Activated B cell treated with CpG ODN at 0.5 μM for 24 hours (primary cell): ENCODE measurements at regions not wholly inside any gene's neighbourhood (a gene's known extent, or its start where the extent isn't known, plus 50 kb on each side); places are given as distances from the start of the nearest gene placed in this dataset.

Experiments used
- ATAC-seq: fragments of 200-7000 bp; cut with Tn5 transposase; one replicate; pipeline ENCODE4 v1.10.0; 2021; ENCODE audit warnings: low read depth, mild to moderate bottlenecking, moderate library complexity
- CTCF ChIA-PET: fragments of 350-600 bp; sonication (Branson Sonifier 250); formaldehyde crosslinking; loops from one replicate; lab custom pipeline; 2021; ENCODE audit warnings: antibody characterized with exemption; lab: Charles Lee
- POLR2A ChIA-PET: fragments of 350-600 bp; sonication (Branson Sonifier 250); formaldehyde crosslinking; loops from one replicate; lab custom pipeline; 2021; ENCODE audit warnings: antibody characterized with exemption; lab: Charles Lee
- DNase-seq: peaks from one replicate; pipeline ENCODE4 v3.0.0; 2022
- H3K27ac Mint-ChIP-seq: one replicate; pipeline ENCODE4 v1.8.0; 2020; ENCODE audit warnings: mixed read lengths
- H3K27me3 Mint-ChIP-seq: one replicate; pipeline ENCODE4 v1.8.0; 2021; ENCODE audit warnings: mixed read lengths
- H3K36me3 Mint-ChIP-seq: one replicate; pipeline ENCODE4 v1.8.0; 2021; ENCODE audit warnings: low read depth, mixed read lengths
- H3K4me1 Mint-ChIP-seq: one replicate; pipeline ENCODE4 v1.8.0; 2021; ENCODE audit warnings: mixed read lengths
- H3K4me3 Mint-ChIP-seq: one replicate; pipeline ENCODE4 v1.8.0; 2020; ENCODE audit warnings: mild to moderate bottlenecking, mixed read lengths
- H3K9me3 Mint-ChIP-seq: one replicate; pipeline ENCODE4 v1.8.0; 2020; ENCODE audit warnings: mixed read lengths
- intact Hi-C: fragments of 100-400 bp; cut with micrococcal nuclease; formaldehyde crosslinking; loops from one replicate; pipeline ENCODE4 v1.15.1; 2024
- TF ChIP-seq, protein P1 (sequence below): fragments of 200-600 bp; IDR thresholded peaks from one replicate; pipeline ENCODE4 v1.8.0; 2022; ENCODE audit warnings: antibody characterized with exemption, mild to moderate bottlenecking

DNA sequence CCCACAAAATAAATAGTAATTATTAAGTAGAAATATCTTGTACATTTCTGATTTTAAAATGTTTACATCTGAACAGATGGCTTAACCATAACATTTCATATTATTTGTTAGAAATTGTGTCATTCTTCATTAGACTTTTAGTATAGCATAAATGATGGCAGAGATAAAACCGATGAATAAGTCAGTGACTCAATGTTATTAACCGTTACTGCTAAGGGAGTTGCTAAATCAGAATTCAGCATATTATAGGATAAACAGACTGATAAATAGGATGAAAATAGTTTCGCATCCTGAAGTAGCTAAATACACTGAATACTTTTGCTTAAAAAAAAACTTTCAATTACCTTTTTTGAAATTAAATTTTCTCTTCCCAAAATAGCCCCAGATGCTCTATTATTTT is 610.6 kb upstream of the ZP4 start:
- no peak for DNase-seq
- ATAC-seq: no peak
- Mint-ChIP-seq H3K27me3 (no peaks in the 10 kb centered on the region), H3K27ac (no peak overlapping the region), H3K36me3 (no peaks in the 10 kb centered on the region), H3K4me3 (no peak overlapping the region), H3K9me3 (peaks cover 11% of the 10 kb centered on the region), H3K4me1 (no peaks in the 10 kb centered on the region)
- intact Hi-C loops: no loop called here
- CTCF ChIA-PET: interaction anchor here (0.9 kb wide), 1 partner anchor 50 kb away, joined by 3 read pairs; no protein-coding TSS in a partner anchor
- POLR2A ChIA-PET: no interaction called here
- TF ChIP-seq, protein P1, sequence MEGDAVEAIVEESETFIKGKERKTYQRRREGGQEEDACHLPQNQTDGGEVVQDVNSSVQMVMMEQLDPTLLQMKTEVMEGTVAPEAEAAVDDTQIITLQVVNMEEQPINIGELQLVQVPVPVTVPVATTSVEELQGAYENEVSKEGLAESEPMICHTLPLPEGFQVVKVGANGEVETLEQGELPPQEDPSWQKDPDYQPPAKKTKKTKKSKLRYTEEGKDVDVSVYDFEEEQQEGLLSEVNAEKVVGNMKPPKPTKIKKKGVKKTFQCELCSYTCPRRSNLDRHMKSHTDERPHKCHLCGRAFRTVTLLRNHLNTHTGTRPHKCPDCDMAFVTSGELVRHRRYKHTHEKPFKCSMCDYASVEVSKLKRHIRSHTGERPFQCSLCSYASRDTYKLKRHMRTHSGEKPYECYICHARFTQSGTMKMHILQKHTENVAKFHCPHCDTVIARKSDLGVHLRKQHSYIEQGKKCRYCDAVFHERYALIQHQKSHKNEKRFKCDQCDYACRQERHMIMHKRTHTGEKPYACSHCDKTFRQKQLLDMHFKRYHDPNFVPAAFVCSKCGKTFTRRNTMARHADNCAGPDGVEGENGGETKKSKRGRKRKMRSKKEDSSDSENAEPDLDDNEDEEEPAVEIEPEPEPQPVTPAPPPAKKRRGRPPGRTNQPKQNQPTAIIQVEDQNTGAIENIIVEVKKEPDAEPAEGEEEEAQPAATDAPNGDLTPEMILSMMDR: no peak

DNA sequence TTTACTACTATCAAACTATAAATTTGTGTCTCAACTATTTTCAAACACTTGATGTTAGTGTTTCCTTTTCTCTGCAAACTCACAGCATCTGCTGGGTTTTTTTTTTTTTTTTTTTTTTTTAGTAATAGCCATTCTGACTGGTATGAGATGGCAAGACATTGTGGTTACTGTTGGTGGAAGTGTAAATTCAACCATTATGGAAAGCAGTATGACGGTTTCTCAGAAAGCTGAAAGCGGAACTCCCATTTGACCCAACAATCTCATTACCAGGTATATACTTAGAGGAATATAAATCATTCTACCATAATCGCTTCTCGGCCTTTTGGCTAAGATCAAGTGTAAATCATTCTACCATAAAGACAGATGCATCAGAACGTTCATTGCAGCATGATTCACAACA is 608.3 kb upstream of the ZP4 start:
- ChIA-PET POLR2A (no interaction called here), CTCF (no interaction called here)
- H3K36me3 Mint-ChIP-seq: no peaks in the 10 kb centered on the region
- H3K27ac Mint-ChIP-seq: no peak overlapping the region
- peaks cover 11% of the 10 kb centered on the region for H3K9me3 Mint-ChIP-seq
- ATAC-seq: no peak
- no peaks in the 10 kb centered on the region for H3K4me1 Mint-ChIP-seq
- intact Hi-C loops: no loop called here
- no peaks in the 10 kb centered on the region for H3K27me3 Mint-ChIP-seq
- TF ChIP-seq, protein P1: no peak
- H3K4me3 Mint-ChIP-seq: no peak overlapping the region
- DNase-seq: no peak

DNA sequence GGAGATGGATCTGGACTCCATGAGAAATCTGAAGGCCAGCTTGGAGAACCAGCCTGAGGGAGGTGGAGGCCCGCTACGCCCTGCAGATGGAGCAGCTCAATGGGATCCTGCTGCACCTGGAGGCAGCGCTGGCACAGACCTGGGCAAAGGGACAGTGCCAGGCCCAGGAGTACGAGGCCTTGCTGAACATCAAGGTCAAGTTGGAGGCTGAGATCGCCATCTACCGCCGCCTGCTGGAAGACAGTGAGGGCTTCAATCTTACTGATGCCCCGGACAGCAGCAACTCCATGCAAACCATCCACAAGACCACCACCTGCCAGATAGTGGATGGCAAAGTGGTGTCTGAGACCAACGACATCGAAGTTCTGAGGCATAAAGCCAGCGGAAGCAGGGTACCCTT is 601.5 kb upstream of the ZP4 start:
- H3K4me3 Mint-ChIP-seq: no peak overlapping the region
- no peak for ATAC-seq
- DNase-seq: no peak
- ChIA-PET CTCF (no interaction called here), POLR2A (no interaction called here)
- H3K9me3 Mint-ChIP-seq: peaks cover 2% of the 10 kb centered on the region
- TF ChIP-seq, protein P1: no peak
- H3K4me1 Mint-ChIP-seq: no peaks in the 10 kb centered on the region
- H3K27me3 Mint-ChIP-seq: no peaks in the 10 kb centered on the region
- no peak overlapping the region for H3K27ac Mint-ChIP-seq
- no peaks in the 10 kb centered on the region for H3K36me3 Mint-ChIP-seq
- intact Hi-C loops: no loop called here

DNA sequence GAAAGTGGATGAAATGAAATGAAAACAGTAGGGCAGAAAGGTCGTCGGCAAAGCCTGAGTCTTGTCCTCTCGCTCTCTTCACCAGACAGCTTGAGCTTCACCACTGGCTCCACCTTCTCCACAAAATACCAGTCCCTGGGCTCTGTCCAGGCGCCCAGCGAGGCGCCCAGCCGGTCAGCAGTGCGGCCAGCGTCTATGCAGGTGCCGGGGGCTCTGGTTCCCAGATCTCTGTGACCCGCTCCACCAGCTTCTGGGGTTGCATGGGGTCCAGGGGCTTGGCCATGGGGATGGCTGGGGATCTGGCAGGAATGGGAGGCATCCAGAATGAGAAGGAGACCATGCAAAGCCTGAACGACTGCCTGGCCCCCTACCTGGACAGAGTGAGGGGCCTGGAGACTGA is 600.5 kb upstream of the ZP4 start:
- Mint-ChIP-seq H3K4me1 (no peaks in the 10 kb centered on the region), H3K27ac (no peak overlapping the region), H3K4me3 (no peak overlapping the region), H3K9me3 (peaks cover 2% of the 10 kb centered on the region), H3K27me3 (no peaks in the 10 kb centered on the region), H3K36me3 (no peaks in the 10 kb centered on the region)
- intact Hi-C loops: no loop called here
- TF ChIP-seq, protein P1: no peak
- CTCF ChIA-PET: no interaction called here
- no peak for ATAC-seq
- DNase-seq: no peak
- POLR2A ChIA-PET: no interaction called here

DNA sequence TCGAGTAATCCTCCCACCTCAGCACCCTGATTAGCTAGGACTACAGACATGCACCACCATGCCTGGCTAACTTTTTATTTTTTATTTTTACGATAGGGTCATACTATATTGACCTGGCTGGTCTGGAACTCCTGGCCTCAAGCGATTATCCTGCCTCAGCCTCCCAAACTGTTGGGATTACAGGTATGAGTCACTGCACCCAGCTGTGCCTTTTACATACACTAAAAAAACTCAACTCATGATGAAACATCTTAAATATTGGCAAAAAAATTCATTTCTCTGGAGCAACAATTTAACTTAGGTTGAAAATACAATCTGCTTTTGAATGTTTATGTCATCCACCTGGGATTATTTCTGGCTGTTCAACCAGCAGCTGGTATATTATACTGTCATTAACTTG is 598.3 kb upstream of the ZP4 start:
- H3K36me3 Mint-ChIP-seq: no peaks in the 10 kb centered on the region
- DNase-seq: no peak
- H3K9me3 Mint-ChIP-seq: peaks cover 2% of the 10 kb centered on the region
- no peak overlapping the region for H3K27ac Mint-ChIP-seq
- no peak overlapping the region for H3K4me3 Mint-ChIP-seq
- ChIA-PET POLR2A (no interaction called here), CTCF (no interaction called here)
- intact Hi-C loops: no loop called here
- ATAC-seq: no peak
- TF ChIP-seq, protein P1: no peak
- H3K4me1 Mint-ChIP-seq: no peaks in the 10 kb centered on the region
- H3K27me3 Mint-ChIP-seq: no peaks in the 10 kb centered on the region
